LNCaP clone FGC (cell line): ENCODE measurements at regions not wholly inside any gene's neighbourhood (a gene's known extent, or its start where the extent isn't known, plus 50 kb on each side); places are given as distances from the start of the nearest gene placed in this dataset.
"Not testable (repeated sequence)": the region's sequence is repeated elsewhere in the genome, so short reads cannot be mapped to it uniquely, and the experiment has no call there.

Experiments
- DNase-seq: peaks from one replicate; pipeline ENCODE4 v3.0.0-alpha.2; 2011; ENCODE audit warnings: low read depth
- H3K4me3 ChIP-seq: 2 replicates; pipeline ENCODE4 v1.5.1; 2011; ENCODE audit warnings: mild to moderate bottlenecking, low read depth, low read length, control low read depth
- CTCF ChIP-seq: IDR thresholded peaks from 2 replicates; pipeline ENCODE4 v1.5.1; 2012; ENCODE audit warnings: mild to moderate bottlenecking; ENCODE audit not compliant: control insufficient read depth, insufficient read depth; ENCODE audit errors: extremely low read depth

DNA sequence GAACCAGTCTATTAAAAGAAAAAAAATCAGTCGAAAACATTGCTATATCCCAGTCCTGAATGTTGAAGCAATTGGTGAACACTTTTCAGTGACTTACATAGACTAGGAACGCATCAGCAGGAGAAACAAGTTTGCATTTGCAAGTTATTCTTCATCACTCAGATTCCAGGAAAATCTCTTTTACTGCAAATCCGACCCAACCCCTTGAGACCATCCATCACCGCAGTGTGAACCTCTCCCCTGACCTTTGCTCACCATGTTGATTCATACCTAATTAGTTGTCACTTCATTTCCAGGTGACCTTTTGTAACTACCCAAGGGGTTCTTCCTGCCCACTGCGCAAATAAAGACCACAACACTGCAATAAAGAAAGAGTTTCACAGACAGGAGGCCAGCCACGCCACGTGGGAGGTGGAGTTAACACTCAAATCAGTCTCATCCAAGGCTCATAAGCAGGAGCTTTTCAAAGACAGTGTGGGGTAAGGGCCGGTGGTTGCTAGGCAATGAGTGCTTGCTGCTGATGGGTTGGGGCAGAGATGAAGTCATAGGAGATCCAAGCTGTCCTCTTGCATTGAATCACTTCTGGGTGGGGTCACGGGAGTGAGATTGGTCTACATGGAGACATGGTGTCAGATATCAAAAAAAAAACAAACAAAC is 241.3 kb upstream of the TMEM132C start:
- H3K4me3 ChIP-seq = no peak overlapping the region
- TF ChIP-seq CTCF = no peak
- DNase-seq = no peak

DNA sequence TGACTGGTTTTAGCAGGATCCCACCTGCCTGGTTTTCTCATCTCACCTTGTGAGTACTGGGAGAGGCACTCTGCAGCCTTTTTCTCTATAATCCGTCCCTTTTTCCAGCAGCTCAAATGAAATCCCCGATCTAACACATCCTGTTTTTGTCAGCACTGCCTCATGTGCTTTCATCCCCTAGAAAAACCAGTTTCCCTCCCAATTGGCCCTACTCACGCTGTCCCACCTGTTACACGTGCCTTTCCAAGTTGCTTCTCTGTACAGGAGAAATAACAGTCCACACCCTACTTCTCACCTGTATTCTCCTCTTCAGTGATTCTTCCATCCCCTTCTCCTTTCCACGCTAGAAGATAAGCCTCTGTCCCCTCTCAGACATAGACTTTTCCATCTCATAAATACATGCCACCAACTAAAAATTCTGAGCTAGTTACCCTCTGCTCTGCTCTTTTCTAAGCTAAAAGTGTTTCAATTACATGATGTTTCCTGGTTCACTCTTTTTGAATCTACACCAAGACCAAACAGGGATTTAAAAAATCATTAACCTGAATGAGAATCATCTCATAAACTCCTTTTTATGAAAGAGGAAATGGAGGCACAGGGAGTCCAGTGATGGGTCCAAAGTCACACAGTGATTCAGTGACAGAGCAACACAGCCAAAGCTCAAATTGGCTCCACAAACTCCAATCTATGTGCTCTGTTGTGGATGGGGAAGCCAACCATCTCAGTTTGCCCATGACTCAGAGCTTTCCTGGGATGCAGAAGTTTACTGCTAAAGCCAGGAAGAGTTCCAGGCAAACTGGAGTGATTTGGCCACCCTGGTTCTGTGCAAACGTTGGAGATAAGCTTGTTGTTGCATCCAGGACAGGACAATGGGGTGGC is 240.0 kb upstream of the TMEM132C start:
- no peak for DNase-seq
- no peak for TF ChIP-seq CTCF
- H3K4me3 ChIP-seq = no peak overlapping the region

DNA sequence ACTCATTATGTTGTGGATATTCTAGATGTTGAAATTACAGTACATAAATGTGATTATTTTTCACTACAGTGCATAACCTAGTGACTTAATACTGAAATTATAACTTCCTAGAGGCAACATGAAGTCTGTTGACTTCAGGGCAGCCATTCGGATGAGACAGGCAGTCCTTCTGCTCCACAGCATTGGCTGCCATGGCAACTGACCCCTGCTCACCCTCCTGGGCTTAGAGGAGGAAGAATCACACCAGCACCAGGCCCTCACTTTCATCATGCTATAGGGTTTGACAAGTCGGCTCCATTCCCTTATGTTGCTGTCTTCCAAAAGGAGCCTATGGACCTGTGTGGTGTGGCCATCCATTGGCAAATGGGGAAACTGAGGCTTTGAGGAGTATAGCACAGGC is 233.5 kb upstream of the TMEM132C start:
- TF ChIP-seq CTCF = no peak
- no peak for DNase-seq
- H3K4me3 ChIP-seq = no peak overlapping the region

DNA sequence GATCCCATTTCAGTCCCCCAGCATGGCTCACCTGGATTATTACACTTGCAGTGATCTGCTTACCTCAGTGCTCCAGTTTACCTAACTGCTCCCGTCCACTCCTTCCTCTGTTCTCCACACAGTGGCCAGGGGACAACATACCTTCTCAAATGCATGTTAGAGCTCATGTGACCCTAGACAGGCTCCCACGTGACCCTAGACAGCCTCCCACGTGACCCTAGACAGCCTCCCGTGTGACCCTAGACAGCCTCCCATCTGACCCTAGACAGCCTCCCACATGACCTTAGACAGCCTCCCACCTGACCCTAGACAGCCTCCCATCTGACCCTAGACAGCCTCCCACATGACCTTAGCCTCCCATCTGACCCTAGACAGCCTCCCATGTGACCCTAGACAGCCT is 226.0 kb upstream of the TMEM132C start:
- no peak for TF ChIP-seq CTCF
- no peak for DNase-seq
- no peak overlapping the region for H3K4me3 ChIP-seq

GRCh38 chr12:128042283-128042682 is 224.7 kb upstream of the TMEM132C start:
- H3K4me3 ChIP-seq, DNase-seq: not testable (repeated sequence)

DNA sequence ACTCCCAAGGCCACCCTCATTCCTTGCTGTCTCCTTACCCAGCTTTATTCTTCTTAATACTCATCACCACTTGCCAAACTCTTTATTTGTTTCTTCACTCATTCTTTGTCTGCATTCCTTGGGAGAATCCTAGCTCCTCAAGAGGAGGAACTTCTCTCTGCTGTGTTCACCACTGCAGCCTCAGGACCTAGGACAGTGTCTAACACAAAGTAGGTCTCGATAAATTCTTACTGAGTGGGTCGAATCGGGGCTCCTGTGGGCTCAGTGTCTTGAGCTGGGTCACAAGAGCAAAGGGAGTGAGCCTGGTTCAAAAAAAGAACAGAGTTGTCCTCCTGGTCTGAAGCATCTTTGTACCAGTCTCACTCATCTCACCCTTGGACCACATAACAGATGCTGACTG is 224.1 kb upstream of the TMEM132C start:
- no peak for TF ChIP-seq CTCF
- no peak for DNase-seq
- H3K4me3 ChIP-seq = no peak overlapping the region

DNA sequence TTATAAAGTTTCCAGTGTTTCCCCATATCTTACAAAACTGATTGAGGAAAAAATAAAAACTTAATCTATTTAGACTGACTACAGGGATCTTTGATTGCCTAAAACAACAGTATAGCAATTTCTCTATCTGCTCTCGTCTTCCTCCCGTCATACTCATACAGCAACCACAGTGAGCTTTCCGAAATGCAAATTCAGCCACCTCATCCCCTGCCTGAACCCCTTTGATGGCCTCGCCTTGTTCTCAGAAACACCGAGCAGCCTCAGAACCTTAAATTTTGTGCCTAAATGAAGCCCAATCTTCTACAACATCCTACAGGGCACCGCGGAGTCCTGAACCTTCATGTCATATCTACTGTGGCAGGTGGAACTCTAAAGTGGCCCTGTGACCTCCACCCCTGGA is 223.7 kb upstream of the TMEM132C start:
- no peak overlapping the region for H3K4me3 ChIP-seq
- no peak for TF ChIP-seq CTCF
- DNase-seq = no peak
